GM19099 (cell line): ENCODE measurements at regions not wholly inside any gene's neighbourhood (a gene's known extent, or its start where the extent isn't known, plus 50 kb on each side); places are given as distances from the start of the nearest gene placed in this dataset.

ENCODE experiments used
- POLR2A ChIP-seq: IDR thresholded peaks from 3 replicates; pipeline ENCODE4 v1.6.1; 2011; ENCODE audit warnings: low read depth; ENCODE audit not compliant: insufficient read length; ENCODE audit errors: extremely low read depth

DNA sequence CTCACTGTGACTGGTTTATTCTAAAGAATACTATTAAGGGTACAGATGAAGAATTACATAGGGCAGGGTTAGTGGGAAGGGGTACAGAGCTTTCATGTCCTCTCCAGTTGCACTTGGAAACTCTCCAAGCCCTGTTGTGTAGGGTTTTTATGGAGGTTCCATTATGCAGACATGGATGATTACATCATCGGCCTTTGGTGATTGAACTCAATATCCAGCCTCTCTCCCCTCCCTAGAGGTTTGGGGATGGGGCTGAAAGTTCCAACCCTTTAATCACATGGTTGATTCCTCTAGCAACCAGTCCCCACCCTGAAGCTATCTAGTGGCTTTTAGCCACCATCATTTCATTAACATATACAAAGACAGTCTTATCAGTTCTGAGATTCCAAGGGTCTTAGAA lies 472.6 kb downstream of the BUD13 start:
- TF ChIP-seq POLR2A: no peak

DNA sequence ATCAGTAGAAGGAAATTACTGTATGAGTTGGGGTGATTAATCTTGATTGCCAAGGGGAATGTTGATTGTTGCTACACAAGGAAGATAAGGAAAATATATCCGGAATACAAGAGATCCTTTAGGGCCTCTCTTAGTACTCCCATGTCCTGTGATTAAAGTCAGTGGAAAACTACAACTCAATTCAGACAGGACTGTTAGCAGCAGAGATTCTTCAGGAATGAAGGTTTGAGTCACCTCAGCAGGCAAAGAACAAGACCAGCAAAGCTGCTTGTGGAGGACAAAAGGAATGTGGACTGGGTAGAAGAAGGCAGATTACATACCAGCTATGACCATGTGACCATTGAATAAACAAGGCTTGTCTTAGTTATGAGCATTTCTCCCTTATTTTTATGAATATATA lies 478.2 kb downstream of the BUD13 start:
- no peak for TF ChIP-seq POLR2A

DNA sequence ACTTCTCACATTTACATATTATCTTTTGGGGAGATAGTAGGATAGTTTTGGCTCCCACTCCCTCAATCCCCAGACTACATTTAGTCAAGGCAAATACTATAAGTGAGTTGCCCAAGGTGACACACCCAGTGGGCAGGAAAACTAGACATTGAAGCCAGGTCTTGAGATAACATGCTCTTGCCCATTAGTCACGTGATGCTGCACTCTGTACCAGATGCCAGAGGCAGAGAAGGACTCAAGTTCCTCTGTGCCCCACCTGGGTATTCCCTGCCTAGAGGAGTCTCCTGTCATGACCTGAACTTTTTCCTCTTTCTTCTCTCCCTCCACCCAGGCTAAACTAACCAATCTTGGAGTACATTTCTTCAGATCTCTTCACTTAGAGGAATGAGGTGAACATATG lies 484.9 kb downstream of the BUD13 start:
- no peak for TF ChIP-seq POLR2A

DNA sequence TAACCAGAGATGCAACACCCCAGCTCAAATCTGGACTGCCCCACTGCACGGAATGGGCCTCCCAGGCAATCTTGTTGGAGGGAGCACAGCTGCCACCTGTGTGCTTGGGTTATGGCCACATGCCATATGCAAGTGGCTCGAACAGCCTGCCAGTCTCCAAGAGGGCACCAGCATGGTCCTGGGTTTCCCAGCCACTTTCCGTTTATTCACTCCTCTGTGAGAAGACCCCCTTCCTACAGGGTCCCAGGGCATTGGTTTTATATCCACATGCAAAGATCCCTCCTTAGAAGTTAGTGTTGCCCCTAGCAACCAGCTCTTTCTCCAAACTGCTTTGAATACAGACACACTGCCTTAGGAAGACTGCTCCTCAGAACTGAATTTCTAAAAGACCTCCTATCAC lies 487.8 kb downstream of the BUD13 start:
- TF ChIP-seq POLR2A: no peak

DNA sequence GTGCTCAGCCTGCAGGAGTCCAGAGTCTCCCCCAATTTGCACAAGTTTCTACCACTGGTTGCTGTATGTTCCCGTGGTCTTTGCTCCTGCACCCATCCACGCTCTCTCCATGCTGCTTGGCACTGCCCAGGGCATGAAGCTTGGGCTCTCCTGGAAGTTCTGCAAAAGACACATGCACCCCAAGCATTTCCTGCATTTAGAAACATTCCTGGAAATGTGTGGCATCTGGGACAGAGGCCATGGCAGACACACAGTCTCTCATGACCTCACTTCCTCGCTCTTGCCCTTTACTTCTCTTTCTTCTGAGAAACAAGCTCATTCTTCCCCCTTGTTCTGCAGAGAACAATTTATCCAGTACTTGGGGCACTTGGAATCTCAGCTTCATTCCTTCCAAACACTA lies 489.5 kb downstream of the BUD13 start:
- TF ChIP-seq POLR2A: no peak

DNA sequence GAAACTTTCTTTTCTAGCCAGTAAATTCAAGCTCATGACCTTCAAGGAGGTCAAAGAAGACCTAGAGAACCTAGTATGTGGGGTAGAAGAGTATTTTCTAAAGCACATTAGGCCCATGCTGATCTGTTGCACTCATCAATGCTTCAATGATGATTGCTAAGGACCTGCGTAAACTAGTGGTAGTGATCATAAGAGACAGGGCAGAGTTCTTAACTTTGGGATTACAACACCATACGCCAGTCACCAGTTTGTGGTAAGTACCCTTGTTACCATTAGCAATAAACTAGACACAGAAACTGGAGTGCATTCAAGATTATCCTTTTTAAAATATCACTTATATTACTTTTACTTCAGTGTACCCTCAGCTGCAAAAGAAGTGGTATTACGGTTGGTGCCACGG lies 490.3 kb downstream of the BUD13 start:
- no peak for TF ChIP-seq POLR2A

DNA sequence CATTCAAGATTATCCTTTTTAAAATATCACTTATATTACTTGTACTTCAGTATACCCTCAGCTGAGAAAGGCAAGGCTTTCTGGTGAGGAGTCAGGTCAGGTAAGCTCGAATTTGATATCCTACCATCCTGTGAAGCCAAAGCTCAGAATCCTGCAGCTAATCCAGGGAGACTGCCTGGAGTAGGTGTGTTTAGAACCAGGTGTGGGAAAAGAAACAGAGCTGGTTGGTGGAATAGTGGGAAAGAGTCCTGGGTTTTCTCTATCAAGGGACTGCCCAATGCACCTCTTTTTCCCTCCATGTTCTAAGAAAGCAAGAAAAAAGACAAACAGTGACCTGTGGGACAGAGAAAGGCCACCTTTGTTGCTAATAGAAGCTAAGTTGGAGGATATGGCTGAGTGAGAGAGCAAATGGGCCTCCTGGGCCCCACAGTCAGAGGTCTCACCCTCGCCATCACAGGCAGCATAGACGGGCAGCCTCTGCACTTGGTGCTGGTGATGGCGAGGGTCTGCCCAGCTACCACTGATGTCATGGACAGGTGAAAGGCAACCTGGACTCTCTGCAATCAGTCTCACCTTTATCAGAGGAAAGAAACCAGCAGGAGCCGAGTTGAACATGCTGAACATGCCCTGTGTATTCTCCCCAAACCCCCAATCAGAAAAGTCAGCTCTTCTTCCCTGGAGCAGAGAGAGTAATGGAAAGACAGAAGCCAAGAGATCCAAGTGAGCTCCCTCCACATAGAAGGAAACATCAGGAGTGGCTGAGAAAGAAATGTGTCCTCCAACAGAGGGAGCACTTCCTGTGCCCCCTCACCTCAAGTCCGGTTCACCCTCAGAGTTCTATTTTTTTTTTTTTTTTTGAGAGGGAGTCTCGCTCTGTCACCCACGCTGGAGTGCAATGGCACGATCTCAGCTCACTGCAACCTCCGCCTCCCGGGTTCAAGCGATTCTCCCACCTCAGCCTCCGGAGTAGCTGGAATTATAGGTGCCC lies 491.3 kb downstream of the BUD13 start:
- TF ChIP-seq POLR2A: no peak

DNA sequence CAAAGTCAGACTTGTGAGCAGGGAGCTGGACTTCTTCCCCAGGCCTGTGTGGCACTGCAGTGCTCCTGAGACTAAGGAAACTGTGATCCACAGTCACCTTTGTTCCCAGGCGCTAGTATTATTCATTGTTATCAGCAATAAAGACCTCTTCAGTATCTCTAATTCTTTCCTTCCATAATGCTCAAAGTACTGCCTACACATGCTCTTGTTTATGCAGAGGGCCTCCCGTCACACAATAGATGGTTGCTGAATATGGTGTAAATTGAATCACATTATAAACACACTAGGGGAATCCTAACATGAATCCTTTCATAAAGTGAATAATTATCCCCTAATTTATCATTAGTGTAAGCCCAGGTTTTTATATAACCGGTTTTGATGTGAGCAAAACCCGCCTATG lies 493.3 kb downstream of the BUD13 start:
- TF ChIP-seq POLR2A: no peak

DNA sequence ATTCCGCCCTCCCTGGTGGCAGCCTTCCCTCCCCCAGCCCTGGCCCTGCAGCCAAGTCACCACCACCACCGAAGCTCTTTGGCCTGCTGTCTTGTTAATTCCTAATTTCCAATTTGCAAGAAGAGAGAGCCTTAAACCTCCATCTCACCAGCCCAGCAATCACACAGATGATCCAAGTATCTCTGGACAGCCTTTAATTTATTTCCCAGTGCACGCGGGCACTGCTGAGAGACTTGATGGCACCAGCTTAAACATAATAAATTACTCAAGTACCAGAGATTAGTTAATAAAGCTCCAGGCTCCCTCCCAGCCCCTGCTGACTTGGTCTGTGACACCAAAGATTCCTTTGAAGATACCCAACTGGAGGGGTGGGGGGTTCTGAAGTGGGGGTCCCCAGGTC lies 494.7 kb downstream of the BUD13 start:
- no peak for TF ChIP-seq POLR2A

DNA sequence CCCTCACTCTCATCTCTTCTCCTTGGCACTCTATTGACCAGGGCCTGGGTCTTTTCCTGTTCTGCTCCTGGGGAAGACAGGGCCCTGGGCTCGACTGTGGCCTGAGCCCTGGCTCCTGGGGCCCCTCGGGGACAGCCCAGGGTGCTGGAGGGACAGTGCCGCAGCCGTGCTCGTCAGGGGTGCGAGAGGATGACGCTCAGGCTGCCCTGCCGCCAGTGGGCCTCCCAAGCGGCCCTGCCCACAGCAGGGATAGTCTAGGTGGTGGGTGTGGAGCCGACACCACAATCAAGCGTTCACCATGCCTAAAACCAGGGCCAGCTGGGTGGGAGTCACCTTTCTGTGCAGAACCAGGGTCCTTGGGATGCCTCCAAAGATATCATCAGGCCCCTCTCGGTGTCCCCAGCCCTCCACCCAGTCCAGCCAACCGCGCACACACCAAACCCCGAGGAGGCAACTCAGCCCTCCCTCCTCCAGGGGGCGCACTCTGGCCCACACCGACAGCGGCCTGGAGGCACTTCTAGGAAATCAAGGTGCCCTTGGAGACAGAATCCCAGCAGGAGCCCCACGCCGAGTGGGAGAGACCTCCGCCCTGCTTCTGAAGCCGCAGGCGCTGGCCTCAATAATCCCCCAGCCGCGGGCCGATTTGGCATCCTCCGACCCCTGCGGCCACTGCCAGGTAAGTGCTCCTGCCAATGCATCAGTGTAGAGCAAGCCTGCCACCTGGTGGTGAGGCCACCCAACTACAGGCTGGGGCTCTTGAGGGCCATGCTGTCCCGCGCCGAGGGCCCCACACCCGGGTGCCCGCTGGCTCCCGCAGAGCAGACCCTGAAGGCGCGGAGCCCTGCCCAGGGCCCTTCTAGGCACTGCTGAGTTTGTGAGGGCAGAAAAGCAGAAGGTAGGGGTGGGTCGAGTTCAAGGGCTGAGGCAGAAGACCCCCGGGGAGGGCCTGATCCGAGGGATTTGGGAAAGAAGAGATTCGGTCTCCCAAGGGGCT lies 496.4 kb downstream of the BUD13 start:
- TF ChIP-seq POLR2A: no peak

DNA sequence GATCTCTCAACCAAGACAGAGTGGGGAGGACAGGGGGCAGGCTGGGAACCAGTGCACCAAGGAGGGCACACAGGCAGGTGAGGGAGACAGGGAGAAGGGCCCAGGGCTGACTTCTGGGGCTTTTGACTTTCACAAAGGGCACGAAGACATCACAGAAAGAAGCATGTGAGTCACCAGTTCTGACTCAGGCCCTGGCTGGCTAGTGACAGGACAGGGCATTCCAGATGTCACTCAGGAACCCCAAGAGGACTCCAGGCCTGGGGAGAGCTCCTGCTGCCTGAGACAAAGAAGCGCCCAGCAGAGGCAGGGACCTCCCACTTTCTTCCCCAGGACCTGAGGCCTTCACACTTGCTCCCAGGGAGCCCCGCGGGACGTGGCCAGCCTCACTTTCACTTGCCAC lies 497.2 kb downstream of the BUD13 start:
- TF ChIP-seq POLR2A: no peak

DNA sequence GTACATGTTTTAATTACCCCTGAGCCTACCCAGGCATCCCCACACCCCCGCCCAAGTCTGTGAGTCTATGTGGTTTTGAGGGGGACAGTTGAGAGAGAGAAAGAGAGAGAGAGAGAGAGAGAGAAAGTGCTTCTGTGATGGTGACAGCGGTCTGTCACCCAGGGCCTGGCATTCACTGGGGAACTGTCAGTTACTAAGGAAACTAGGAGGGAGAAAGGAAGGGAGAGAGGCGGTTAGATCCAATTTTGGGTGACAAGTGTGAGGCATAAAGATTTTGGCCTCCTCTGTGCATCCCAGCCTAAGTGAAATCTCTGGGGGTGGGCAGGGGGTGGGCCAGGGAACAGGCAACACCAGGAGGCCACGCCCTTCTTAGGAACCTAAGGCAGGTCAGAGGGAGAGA lies 498.3 kb downstream of the BUD13 start:
- no peak for TF ChIP-seq POLR2A

DNA sequence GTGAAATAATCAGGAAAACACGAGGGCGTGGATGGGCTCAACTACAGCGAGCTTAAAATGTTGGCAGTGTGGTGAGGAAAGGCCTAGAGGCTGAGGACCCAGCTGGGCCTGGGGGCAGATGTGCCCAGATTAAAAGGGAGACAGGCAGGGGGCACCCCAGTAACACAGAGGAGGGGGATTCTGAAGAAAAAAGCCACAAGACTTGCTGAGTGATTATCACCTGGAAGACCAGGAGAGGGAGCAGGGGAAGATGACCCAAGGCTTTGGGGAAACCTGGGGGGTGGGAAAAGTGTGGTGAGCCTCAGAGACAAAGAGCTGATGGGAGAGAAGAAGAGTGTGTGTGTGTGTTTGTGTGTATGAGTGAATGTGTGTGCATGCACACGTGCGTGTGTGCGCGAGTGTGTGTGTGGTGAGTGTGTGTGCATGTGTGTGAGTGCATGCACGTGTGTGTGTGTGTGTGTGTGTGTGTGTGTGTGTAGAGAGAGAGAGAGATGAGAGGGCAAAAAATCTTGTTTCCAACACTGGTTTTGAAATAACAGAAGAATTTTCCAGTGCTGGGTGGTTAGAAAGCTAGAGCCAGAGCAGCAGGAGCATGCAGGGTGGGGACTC lies 500.5 kb downstream of the BUD13 start:
- TF ChIP-seq POLR2A: no peak

DNA sequence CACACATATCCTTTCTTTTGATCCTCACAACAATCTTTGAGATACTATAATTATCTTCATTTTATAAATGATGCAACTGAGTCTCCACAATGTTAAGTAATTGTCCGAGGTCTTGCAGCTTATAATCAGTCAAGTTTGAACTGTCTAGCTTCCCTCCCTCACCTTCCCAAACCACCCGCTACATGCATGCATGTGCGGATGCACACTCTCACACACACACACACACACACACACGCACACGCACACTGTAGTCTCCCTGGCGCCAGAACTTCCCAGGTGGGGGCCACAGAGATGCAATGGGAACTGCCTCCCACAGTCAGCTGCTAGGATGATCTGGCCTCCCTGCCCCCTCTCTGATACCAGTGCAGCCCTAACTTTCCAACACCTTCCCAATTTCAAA lies 501.3 kb downstream of the BUD13 start:
- TF ChIP-seq POLR2A: no peak

DNA sequence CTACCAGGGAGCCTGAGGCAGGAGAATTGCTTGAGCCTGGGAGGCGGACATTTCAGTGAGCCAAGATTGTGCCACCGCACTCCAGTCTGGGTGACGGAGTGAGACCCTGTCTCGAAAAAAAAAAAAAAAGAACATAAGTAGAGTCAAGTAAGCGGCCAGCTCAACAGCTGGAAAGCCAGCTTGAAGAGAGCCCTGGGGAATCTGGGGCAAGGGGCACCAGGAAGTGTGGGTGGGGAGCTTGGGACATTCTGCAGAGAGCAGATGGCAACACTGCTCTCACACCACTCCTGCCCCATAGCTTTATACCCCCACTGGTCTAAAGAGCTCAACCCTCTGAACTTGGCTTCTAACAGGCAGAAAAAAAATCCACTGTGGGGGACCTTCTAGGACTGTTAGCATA lies 505.6 kb downstream of the BUD13 start:
- no peak for TF ChIP-seq POLR2A

DNA sequence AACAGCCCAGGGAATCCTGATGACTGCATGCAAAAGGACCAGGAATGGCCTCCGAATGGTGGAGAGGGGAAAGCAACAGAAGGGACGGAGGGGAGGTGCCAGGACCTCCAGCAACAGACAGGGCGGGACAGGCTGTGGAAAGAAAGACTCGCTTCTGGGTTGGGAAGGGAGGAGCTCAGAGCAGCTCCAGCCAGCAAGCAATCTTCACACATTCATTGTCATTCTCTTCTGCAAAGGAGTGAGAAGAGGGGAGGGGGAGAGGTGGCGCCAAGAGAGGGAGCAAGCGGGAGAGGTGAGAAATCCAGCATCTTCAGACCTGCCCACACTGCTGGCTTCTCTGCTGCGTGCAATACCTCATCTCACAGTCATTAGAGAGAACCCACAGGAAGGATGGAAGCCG lies 509.0 kb downstream of the BUD13 start:
- no peak for TF ChIP-seq POLR2A

DNA sequence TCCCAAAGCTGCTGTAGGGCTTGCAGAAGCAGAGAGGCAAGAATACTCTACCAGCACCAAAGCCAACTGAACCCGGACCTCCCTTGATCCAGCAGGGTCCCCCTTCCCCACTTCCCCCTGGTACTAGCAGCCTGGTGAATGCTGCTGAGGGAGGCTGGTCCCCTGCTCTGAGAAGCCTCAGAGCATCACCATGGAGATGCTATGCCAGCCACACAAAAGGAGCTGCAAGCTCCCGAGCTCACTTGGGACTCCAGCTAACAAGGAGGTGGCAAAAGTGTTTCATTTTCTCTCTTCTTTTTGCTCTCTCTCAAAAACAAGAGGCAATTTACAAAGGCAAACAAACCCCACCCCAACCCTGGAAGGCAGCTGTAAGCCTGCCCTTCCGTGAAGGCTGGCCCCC lies 509.8 kb downstream of the BUD13 start:
- no peak for TF ChIP-seq POLR2A
